ENCODE measurements at regions not wholly inside any gene's neighbourhood (a gene's known extent, or its start where the extent isn't known, plus 50 kb on each side); places are given as distances from the start of the nearest gene placed in this dataset.

GRCh38 chr17:6346986-6347385 is 87.9 kb downstream of the AIPL1 start (continued):
- no peak for TF ChIP-seq IRF5 (IDR thresholded peaks at IDR 0.05; ENCODE audit: borderline replicate concordance)
- no peak for TF ChIP-seq NFXL1 (IDR thresholded peaks at IDR 0.05; ENCODE audit: borderline replicate concordance)
- no peak for TF ChIP-seq BRCA1 (IDR thresholded peaks at IDR 0.05; ENCODE audit: low read depth, low read length)

DNA sequence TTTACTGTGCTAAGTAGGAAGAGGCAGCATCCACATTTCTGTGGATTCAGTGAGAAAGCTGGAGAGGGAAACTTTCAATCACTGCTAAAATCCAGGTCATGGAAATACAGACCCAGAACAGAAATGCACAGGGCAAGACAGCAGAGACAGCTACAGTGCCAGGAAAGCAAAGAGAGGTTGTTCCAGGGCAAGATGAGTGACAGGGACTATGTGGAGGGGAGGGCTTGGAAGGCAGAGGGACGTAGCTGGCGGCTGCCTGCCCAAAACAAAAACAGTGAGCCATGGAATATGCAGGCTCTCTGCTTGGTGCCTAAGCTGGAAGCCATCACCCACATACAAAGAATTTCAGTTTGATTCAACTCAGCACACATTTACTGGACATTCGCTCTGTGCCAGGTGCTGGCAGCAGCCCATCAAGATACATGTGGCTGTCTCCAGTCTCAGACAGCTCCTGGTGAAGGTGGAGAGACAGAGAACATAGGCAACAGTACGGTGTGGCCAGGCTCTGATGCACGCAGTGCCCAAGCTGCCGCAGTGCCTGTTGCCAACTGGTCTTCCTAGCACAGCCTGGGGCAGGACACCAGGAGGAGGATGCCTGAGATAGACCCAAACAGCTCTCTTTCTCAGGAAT is 88.7 kb downstream of the AIPL1 start:
- Histone ChIP-seq H3K27me3 (replicated peaks in 1 of 2; ENCODE audit: control insufficient read depth in 2 of 2, insufficient read depth in 2 of 2, low read length in 1 of 2) (no peaks in the 10 kb centered on the region; a peak in 2 of 4 replicates), H3K79me2 (ENCODE audit: control insufficient read depth, insufficient read depth, low read length) (no peaks in the 10 kb centered on the region), H2AFZ (ENCODE audit: control insufficient read depth, low read depth, low read length) (no peak overlapping the region), H3K27ac (ENCODE audit: control insufficient read depth, insufficient read depth) (no peak overlapping the region), H3K4me3 (no peak overlapping the region), H3K9me3 (replicated peaks; ENCODE audit: control insufficient read depth, insufficient read depth, low read length) (no peaks in the 10 kb centered on the region), H3K36me3 (ENCODE audit: control insufficient read depth in 2 of 2, insufficient read depth in 2 of 2, low read length in 1 of 2) (no peaks in the 10 kb centered on the region), H4K20me1 (ENCODE audit: control insufficient read depth, insufficient read depth) (no peaks in the 10 kb centered on the region), H3K4me1 (ENCODE audit: control insufficient read depth, insufficient read depth, low read length) (no peaks in the 10 kb centered on the region), H3K9ac (ENCODE audit: control insufficient read depth, insufficient read depth, low read length) (no peak overlapping the region), H3K4me2 (ENCODE audit: control insufficient read depth, insufficient read depth) (no peak overlapping the region)
- RAD21 ChIA-PET (ENCODE audit: unreplicated experiment), result no interaction called here
- intact Hi-C loops (cut with micrococcal nuclease; ENCODE audit: unreplicated experiment), result no loop called here
- TF ChIP-seq, protein P1, sequence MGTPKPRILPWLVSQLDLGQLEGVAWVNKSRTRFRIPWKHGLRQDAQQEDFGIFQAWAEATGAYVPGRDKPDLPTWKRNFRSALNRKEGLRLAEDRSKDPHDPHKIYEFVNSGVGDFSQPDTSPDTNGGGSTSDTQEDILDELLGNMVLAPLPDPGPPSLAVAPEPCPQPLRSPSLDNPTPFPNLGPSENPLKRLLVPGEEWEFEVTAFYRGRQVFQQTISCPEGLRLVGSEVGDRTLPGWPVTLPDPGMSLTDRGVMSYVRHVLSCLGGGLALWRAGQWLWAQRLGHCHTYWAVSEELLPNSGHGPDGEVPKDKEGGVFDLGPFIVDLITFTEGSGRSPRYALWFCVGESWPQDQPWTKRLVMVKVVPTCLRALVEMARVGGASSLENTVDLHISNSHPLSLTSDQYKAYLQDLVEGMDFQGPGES (IDR thresholded peaks at IDR 0.05), result no peak
- TF ChIP-seq SUZ12 (IDR thresholded peaks at IDR 0.05; ENCODE audit: unreplicated experiment), result no peak
- TF ChIP-seq YBX1 (IDR thresholded peaks at IDR 0.05), result no peak
- TF ChIP-seq IKZF2 (IDR thresholded peaks at IDR 0.05), result no peak
- DNase-seq (ENCODE audit: low read depth, low spot score), result no peak
- CTCF ChIA-PET, result no interaction called here
- in situ Hi-C loops (cut with MboI), result no loop called here
- SMC1A ChIA-PET (ENCODE audit: uncharacterized antibody, unreplicated experiment), result no interaction called here
- POLR2A ChIA-PET, result no interaction called here
- no peak for FAIRE-seq
- no peak for ATAC-seq
- no TSS peak for BruUV-seq (replicated peaks)
- WGBS (ENCODE audit: insufficient coverage, insufficient replicate concordance, low lambda C conversion rate, missing lambda C conversion rate), result 10% methylated on average over 6 of the region's 6 CpGs
